ENCODE measurements at regions not wholly inside any gene's neighbourhood (a gene's known extent, or its start where the extent isn't known, plus 50 kb on each side); places are given as distances from the start of the nearest gene placed in this dataset.

DNA sequence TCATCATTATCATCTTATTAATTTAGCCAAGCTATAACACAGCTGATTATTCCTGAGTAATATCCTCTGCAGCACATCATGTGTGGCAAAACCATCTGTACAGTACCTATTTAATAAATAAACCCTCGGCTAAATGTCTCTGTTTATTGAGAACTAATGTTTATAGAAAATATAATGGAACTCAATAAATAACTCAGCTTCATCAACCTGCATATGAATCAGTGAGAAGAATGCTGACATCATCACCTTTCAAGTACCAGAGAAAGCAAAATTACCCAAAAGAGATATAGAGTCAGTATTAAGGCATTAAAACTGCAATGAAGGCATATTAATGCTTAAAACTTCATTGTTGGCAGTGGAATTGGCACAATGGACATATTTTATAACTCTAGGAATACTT is 558.3 kb downstream of the PLCL1 start:
- TF ChIP-seq, protein P1, sequence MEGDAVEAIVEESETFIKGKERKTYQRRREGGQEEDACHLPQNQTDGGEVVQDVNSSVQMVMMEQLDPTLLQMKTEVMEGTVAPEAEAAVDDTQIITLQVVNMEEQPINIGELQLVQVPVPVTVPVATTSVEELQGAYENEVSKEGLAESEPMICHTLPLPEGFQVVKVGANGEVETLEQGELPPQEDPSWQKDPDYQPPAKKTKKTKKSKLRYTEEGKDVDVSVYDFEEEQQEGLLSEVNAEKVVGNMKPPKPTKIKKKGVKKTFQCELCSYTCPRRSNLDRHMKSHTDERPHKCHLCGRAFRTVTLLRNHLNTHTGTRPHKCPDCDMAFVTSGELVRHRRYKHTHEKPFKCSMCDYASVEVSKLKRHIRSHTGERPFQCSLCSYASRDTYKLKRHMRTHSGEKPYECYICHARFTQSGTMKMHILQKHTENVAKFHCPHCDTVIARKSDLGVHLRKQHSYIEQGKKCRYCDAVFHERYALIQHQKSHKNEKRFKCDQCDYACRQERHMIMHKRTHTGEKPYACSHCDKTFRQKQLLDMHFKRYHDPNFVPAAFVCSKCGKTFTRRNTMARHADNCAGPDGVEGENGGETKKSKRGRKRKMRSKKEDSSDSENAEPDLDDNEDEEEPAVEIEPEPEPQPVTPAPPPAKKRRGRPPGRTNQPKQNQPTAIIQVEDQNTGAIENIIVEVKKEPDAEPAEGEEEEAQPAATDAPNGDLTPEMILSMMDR (IDR thresholded peaks at IDR 0.05; ENCODE audit: insufficient read depth, low read depth, low read length), result no peak
- H3K4me3 ChIP-seq (ENCODE audit: low read depth, low read length), result no peak overlapping the region
- no peak for DNase-seq (ENCODE audit: low read depth)

DNA sequence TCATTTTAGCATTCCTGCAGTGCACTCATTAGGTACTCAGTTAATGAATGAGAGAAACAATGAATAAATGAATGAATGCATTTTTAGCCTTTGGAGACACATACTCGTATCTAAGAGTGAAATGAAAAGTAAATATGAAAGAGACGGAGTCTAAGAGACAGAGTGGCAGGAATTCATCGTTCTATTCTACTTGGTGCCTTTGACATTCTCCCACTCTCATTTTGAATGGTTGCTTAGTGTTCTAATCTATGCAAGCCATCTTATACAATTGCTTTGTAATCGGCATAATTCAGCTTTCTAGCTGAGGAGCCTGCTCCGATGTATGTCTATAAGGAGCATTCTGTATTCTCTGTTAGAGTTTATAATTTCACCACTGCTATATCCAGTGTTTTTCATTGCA is 554.9 kb downstream of the PLCL1 start:
- DNase-seq (ENCODE audit: low read depth), result no peak
- no peak overlapping the region for H3K4me3 ChIP-seq (ENCODE audit: low read depth, low read length)
- TF ChIP-seq, protein P1 (IDR thresholded peaks at IDR 0.05; ENCODE audit: insufficient read depth, low read depth, low read length), result no peak

DNA sequence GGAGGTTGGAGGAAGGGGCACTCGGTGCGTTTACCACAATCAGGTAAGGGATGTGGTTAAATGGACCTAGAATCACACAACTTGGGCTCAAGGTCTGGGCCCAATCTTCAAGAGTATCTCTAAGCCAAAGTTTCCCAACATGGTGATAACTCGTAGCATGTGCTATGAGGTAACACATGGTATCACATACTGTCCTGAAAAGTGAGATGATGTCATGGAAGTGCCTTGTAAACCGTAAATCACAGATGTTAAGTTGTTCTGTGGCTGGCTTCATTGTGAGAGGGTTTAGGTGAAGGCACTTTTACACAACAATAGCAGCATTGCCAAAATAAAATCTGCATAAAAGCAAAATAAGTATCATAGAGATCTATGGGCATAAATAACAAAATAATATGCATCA is 551.8 kb downstream of the PLCL1 start:
- no peak for DNase-seq (ENCODE audit: low read depth)
- TF ChIP-seq, protein P1 (IDR thresholded peaks at IDR 0.05; ENCODE audit: insufficient read depth, low read depth, low read length), result no peak
- no peak overlapping the region for H3K4me3 ChIP-seq (ENCODE audit: low read depth, low read length)

DNA sequence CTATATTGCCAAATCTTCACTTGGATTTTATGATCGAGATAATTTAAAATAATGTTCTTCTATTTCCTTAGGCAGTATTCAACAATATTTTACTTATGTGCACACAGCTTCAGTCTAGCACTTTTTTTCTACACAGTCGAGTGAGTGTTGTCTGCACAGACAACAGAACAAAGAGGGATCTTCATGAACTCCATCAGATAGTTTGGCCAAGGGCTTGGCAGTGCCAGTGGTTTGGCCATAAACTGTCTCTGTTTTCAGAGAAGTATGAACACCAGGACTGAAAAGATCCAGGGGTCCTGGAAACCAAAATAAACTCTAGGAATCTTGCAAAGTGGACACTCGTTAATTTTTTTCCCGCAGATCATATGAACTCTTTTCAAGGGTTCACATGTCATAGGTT is 547.3 kb downstream of the PLCL1 start:
- no peak for DNase-seq (ENCODE audit: low read depth)
- no peak overlapping the region for H3K4me3 ChIP-seq (ENCODE audit: low read depth, low read length)
- TF ChIP-seq, protein P1 (IDR thresholded peaks at IDR 0.05; ENCODE audit: insufficient read depth, low read depth, low read length), result no peak

DNA sequence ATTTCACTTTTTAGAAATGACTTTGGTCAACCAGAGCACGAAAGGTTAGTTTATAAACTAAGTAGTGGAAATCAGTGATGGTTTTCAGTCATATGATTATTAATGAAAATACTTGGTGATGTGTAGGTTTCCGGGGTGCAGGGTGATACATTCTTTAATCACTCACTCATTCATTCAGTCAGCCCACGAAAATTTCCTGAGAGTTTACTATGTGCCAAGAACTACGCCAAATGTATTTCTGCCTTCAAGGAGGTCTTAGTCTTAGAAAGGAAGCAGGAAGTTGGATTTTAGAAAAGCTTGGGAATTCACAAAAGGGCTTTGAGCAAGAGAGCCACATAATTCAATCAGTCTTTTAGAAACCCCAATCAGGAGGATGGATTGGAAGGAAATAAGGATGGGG is 543.6 kb downstream of the PLCL1 start:
- DNase-seq (ENCODE audit: low read depth), result no peak
- TF ChIP-seq, protein P1 (IDR thresholded peaks at IDR 0.05; ENCODE audit: insufficient read depth, low read depth, low read length), result no peak
- no peak overlapping the region for H3K4me3 ChIP-seq (ENCODE audit: low read depth, low read length)

DNA sequence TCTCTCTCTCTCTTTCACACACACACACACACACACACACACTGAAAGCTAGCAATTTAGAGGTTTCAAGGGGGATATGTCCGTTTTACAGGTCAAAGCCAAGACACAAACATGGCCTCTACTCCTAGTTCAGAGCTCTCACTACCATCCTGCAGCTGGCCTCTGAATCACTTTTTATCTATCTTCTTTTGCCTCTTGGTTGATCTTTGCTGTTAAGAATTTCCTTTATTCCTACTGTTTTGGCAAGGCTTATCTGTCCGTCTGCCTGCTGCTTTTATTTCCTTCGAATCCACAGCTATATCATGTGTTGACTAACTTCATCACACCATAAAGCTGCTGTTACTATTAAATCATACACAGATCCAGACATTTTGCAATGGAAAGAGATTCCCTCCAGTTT is 543.0 kb downstream of the PLCL1 start:
- DNase-seq (ENCODE audit: low read depth), result no peak
- TF ChIP-seq, protein P1 (IDR thresholded peaks at IDR 0.05; ENCODE audit: insufficient read depth, low read depth, low read length), result no peak
- no peak overlapping the region for H3K4me3 ChIP-seq (ENCODE audit: low read depth, low read length)

GRCh38 chr2:198343471-198343870 is 539.1 kb downstream of the PLCL1 start:
- H3K4me3 ChIP-seq (ENCODE audit: low read depth, low read length), result no peak overlapping the region
- TF ChIP-seq, protein P1 (IDR thresholded peaks at IDR 0.05; ENCODE audit: insufficient read depth, low read depth, low read length), result no peak
- DNase-seq (ENCODE audit: low read depth), result no peak
